ENCODE measurements at regions not wholly inside any gene's neighbourhood (a gene's known extent, or its start where the extent isn't known, plus 50 kb on each side); places are given as distances from the start of the nearest gene placed in this dataset.
"Not testable (repeated sequence)": the region's sequence is repeated elsewhere in the genome, so short reads cannot be mapped to it uniquely, and the experiment has no call there.

DNA sequence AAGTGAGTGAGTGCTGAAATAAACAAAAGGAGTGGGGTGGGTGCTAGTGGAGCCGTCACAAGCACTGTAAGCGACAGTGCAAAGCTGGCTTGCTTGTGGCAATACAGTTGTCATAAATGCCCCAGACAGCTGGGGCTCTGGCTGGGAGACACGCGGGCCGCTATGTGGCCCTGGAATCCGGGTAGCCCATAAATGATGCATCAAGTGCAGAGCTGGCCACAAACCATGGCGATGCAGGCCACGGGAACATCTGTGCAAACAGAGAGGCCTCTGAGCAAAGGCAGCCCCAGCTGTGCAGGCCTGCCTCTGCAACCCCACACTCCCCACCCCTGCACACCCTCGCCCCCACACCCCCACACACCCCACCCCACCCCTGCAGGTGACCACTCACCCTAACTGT, 349.2 kb upstream of the ID2 start:
- DNase-seq: no peak
- no peaks in the 10 kb centered on the region for H3K4me1 Mint-ChIP-seq (ENCODE audit: low read depth, unreplicated experiment)
- H3K27me3 Mint-ChIP-seq (ENCODE audit: unreplicated experiment): no peaks in the 10 kb centered on the region
- peaks cover 2% of the 10 kb centered on the region for H3K9me3 Mint-ChIP-seq (ENCODE audit: unreplicated experiment)
- no peak overlapping the region for H3K27ac Mint-ChIP-seq (ENCODE audit: unreplicated experiment)
- TF ChIP-seq, protein P1, sequence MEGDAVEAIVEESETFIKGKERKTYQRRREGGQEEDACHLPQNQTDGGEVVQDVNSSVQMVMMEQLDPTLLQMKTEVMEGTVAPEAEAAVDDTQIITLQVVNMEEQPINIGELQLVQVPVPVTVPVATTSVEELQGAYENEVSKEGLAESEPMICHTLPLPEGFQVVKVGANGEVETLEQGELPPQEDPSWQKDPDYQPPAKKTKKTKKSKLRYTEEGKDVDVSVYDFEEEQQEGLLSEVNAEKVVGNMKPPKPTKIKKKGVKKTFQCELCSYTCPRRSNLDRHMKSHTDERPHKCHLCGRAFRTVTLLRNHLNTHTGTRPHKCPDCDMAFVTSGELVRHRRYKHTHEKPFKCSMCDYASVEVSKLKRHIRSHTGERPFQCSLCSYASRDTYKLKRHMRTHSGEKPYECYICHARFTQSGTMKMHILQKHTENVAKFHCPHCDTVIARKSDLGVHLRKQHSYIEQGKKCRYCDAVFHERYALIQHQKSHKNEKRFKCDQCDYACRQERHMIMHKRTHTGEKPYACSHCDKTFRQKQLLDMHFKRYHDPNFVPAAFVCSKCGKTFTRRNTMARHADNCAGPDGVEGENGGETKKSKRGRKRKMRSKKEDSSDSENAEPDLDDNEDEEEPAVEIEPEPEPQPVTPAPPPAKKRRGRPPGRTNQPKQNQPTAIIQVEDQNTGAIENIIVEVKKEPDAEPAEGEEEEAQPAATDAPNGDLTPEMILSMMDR (IDR thresholded peaks at IDR 0.05; ENCODE audit: partially characterized antibody, unreplicated experiment): no peak
- H3K36me3 Mint-ChIP-seq (ENCODE audit: unreplicated experiment): no peaks in the 10 kb centered on the region
- no peak overlapping the region for H3K4me3 Mint-ChIP-seq (ENCODE audit: unreplicated experiment)

GRCh38 chr2:8333177-8333831, 348.6 kb upstream of the ID2 start:
- H3K27ac Mint-ChIP-seq (ENCODE audit: unreplicated experiment): no peak overlapping the region
- no peak for DNase-seq
- TF ChIP-seq, protein P1 (IDR thresholded peaks at IDR 0.05; ENCODE audit: partially characterized antibody, unreplicated experiment): no peak

GRCh38 chr2:8333832-8334187, 348.0 kb upstream of the ID2 start:
- not testable (repeated sequence) for H3K9me3 Mint-ChIP-seq (ENCODE audit: unreplicated experiment); H3K4me3 Mint-ChIP-seq (ENCODE audit: unreplicated experiment); DNase-seq; H3K4me1 Mint-ChIP-seq (ENCODE audit: low read depth, unreplicated experiment); H3K27ac Mint-ChIP-seq (ENCODE audit: unreplicated experiment); H3K27me3 Mint-ChIP-seq (ENCODE audit: unreplicated experiment); H3K36me3 Mint-ChIP-seq (ENCODE audit: unreplicated experiment)

More at GRCh38 chr2:8333177-8333831, 348.6 kb upstream of the ID2 start:
- no peaks in the 10 kb centered on the region for H3K36me3 Mint-ChIP-seq (ENCODE audit: unreplicated experiment)
- peaks cover 2% of the 10 kb centered on the region for H3K9me3 Mint-ChIP-seq (ENCODE audit: unreplicated experiment)
- H3K27me3 Mint-ChIP-seq (ENCODE audit: unreplicated experiment): no peaks in the 10 kb centered on the region
- H3K4me3 Mint-ChIP-seq (ENCODE audit: unreplicated experiment): no peak overlapping the region
- H3K4me1 Mint-ChIP-seq (ENCODE audit: low read depth, unreplicated experiment): no peaks in the 10 kb centered on the region

DNA sequence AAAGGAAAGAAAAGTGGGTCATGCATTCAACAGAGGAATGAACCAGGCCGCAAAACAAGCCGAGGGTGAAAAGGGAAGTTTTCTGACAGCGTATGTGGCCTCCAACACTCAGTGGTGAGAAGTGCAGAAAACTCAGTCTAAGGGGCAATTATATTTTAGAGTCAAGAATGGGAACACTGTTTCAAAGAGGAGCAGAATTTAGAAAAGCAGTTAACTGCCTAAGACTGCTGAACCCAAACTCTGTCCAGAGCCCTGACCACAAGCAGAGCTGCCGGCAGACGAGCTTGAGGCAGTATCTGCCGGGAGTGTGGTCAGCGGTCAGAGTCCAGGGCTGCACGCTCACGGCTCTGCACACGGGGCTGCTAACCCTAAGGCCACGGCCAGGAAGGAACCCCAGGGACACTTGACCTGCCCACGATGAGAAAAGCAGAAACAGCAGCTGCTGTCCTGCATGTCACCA, 347.0 kb upstream of the ID2 start:
- Mint-ChIP-seq H3K4me1 (ENCODE audit: low read depth, unreplicated experiment) (no peaks in the 10 kb centered on the region), H3K4me3 (ENCODE audit: unreplicated experiment) (no peak overlapping the region), H3K9me3 (ENCODE audit: unreplicated experiment) (peaks cover 2% of the 10 kb centered on the region), H3K36me3 (ENCODE audit: unreplicated experiment) (no peaks in the 10 kb centered on the region), H3K27ac (ENCODE audit: unreplicated experiment) (no peak overlapping the region), H3K27me3 (ENCODE audit: unreplicated experiment) (no peaks in the 10 kb centered on the region)
- no peak for DNase-seq
- TF ChIP-seq, protein P1 (IDR thresholded peaks at IDR 0.05; ENCODE audit: partially characterized antibody, unreplicated experiment): no peak

- no peak for DNase-seq
- H3K4me1 Mint-ChIP-seq (ENCODE audit: low read depth, unreplicated experiment): no peaks in the 10 kb centered on the region
- TF ChIP-seq, protein P1 (IDR thresholded peaks at IDR 0.05; ENCODE audit: partially characterized antibody, unreplicated experiment): no peak
- no peaks in the 10 kb centered on the region for H3K36me3 Mint-ChIP-seq (ENCODE audit: unreplicated experiment)
- peaks cover 2% of the 10 kb centered on the region for H3K9me3 Mint-ChIP-seq (ENCODE audit: unreplicated experiment)
- no peak overlapping the region for H3K4me3 Mint-ChIP-seq (ENCODE audit: unreplicated experiment)
- no peak overlapping the region for H3K27ac Mint-ChIP-seq (ENCODE audit: unreplicated experiment)
- H3K27me3 Mint-ChIP-seq (ENCODE audit: unreplicated experiment): no peaks in the 10 kb centered on the region
Measured at GRCh38 chr2:8335801-8336200, 346.1 kb upstream of the ID2 start.
